Lung microvascular endothelial cell (primary cell): ENCODE measurements at regions not wholly inside any gene's neighbourhood (a gene's known extent, or its start where the extent isn't known, plus 50 kb on each side); places are given as distances from the start of the nearest gene placed in this dataset.
"Not testable (repeated sequence)": the region's sequence is repeated elsewhere in the genome, so short reads cannot be mapped to it uniquely, and the experiment has no call there.

Experiments used
- DNase-seq, 2 donors: peaks; one replicate each; pipeline versions ENCODE4 v3.0.0 to v3.0.0-alpha.2; 2010; ENCODE audit warnings: low read depth in 2 of 2

- DNase-seq, result no peak
Measured at GRCh38 chr13:96934889-96935489, 59.3 kb downstream of the OXGR1 start.

GRCh38 chr13:96925916-96926628 is 68.2 kb downstream of the OXGR1 start:
- DNase-seq, result no peak

GRCh38 chr13:96925477-96925876 is 68.8 kb downstream of the OXGR1 start:
- no peak for DNase-seq

- DNase-seq, result not testable (repeated sequence)
Measured at GRCh38 chr13:96918861-96919631, 75.2 kb downstream of the OXGR1 start.

GRCh38 chr13:96904232-96904631 is 90.0 kb downstream of the OXGR1 start:
- no peak for DNase-seq

- DNase-seq, result no peak
Measured at GRCh38 chr13:96903085-96903484, 91.2 kb downstream of the OXGR1 start.

- DNase-seq, result no peak
Measured at GRCh38 chr13:96900986-96901385, 93.3 kb downstream of the OXGR1 start.

- DNase-seq, result peak in 1 of 2 donors; percentile 61
Measured at GRCh38 chr13:96899946-96900345, 94.3 kb downstream of the OXGR1 start.

- no peak for DNase-seq
Measured at GRCh38 chr13:96898646-96899254, 95.5 kb downstream of the OXGR1 start.

- no peak for DNase-seq
Measured at GRCh38 chr13:96898212-96898611, 96.1 kb downstream of the OXGR1 start.
